ENCODE measurements at regions not wholly inside any gene's neighbourhood (a gene's known extent, or its start where the extent isn't known, plus 50 kb on each side); places are given as distances from the start of the nearest gene placed in this dataset.

- H3K27me3 ChIP-seq (ENCODE audit: insufficient read depth, low read depth, low read length), result no peaks in the 10 kb centered on the region
- H2AFZ ChIP-seq (ENCODE audit: low read depth, low read length), result no peak overlapping the region
- no peak overlapping the region for H3K4me3 ChIP-seq (ENCODE audit: low read length)
- H3K9me2 ChIP-seq (ENCODE audit: insufficient read depth, low read length), result no peaks in the 10 kb centered on the region
- no peak for TF ChIP-seq EZH2 (IDR thresholded peaks at IDR 0.05; ENCODE audit: borderline replicate concordance, insufficient read depth, low read length, poor library complexity, severe bottlenecking)
- TF ChIP-seq CTCF (IDR thresholded peaks at IDR 0.05; ENCODE audit: poor library complexity, severe bottlenecking), result peak; percentile 35
- peak; percentile 39 for TF ChIP-seq SMC3 (conservative IDR thresholded peaks at IDR 0.05; ENCODE audit: poor library complexity)
- peak; percentile 48 for TF ChIP-seq RAD21 (conservative IDR thresholded peaks at IDR 0.05)
- no peak overlapping the region for H3K4me2 ChIP-seq (ENCODE audit: low read length)
- H3K36me3 ChIP-seq (ENCODE audit: insufficient read depth, low read length), result no peaks in the 10 kb centered on the region
- no peaks in the 10 kb centered on the region for H3F3A ChIP-seq (ENCODE audit: insufficient read depth, low read length, poor library complexity, severe bottlenecking)
- H3K79me2 ChIP-seq (replicated peaks; ENCODE audit: insufficient read depth, low read length), result no peaks in the 10 kb centered on the region
- no peak overlapping the region for H3K27ac ChIP-seq (ENCODE audit: low read length)
- no peaks in the 10 kb centered on the region for H3K9me3 ChIP-seq (ENCODE audit: low read length)
- no peaks in the 10 kb centered on the region for H4K20me1 ChIP-seq (ENCODE audit: insufficient read depth)
- H3K9ac ChIP-seq (ENCODE audit: low read length), result no peak overlapping the region
Measured at GRCh38 chr1:30340934-30341333, 382.5 kb downstream of the MATN1 start.

- H2AFZ ChIP-seq (ENCODE audit: low read depth, low read length), result no peak overlapping the region
- no peaks in the 10 kb centered on the region for H3K27me3 ChIP-seq (ENCODE audit: insufficient read depth, low read depth, low read length)
- H3K27ac ChIP-seq (ENCODE audit: low read length), result no peak overlapping the region
- no peaks in the 10 kb centered on the region for H3F3A ChIP-seq (ENCODE audit: insufficient read depth, low read length, poor library complexity, severe bottlenecking)
- H3K9me2 ChIP-seq (ENCODE audit: insufficient read depth, low read length), result no peaks in the 10 kb centered on the region
- no peaks in the 10 kb centered on the region for H3K9me3 ChIP-seq (ENCODE audit: low read length)
- H3K4me3 ChIP-seq (ENCODE audit: low read length), result no peak overlapping the region
- no peaks in the 10 kb centered on the region for H3K79me2 ChIP-seq (replicated peaks; ENCODE audit: insufficient read depth, low read length)
- no peak overlapping the region for H3K4me2 ChIP-seq (ENCODE audit: low read length)
- no peaks in the 10 kb centered on the region for H4K20me1 ChIP-seq (ENCODE audit: insufficient read depth)
- no peaks in the 10 kb centered on the region for H3K36me3 ChIP-seq (ENCODE audit: insufficient read depth, low read length)
- no peak overlapping the region for H3K9ac ChIP-seq (ENCODE audit: low read length)
- TF ChIP-seq POLR2AphosphoS5 (IDR thresholded peaks at IDR 0.05), result no peak
- no peak for TF ChIP-seq SMC3 (conservative IDR thresholded peaks at IDR 0.05; ENCODE audit: poor library complexity)
- no peak for TF ChIP-seq MXI1 (conservative IDR thresholded peaks at IDR 0.05; ENCODE audit: poor library complexity, severe bottlenecking)
- no peak for TF ChIP-seq REST (IDR thresholded peaks at IDR 0.05; ENCODE audit: borderline replicate concordance)
Measured at GRCh38 chr1:30339866-30340265, 383.5 kb downstream of the MATN1 start.

GRCh38 chr1:30338765-30339164, 384.6 kb downstream of the MATN1 start:
- H4K20me1 ChIP-seq (ENCODE audit: insufficient read depth), result no peaks in the 10 kb centered on the region
- TF ChIP-seq EZH2 (IDR thresholded peaks at IDR 0.05; ENCODE audit: borderline replicate concordance, insufficient read depth, low read length, poor library complexity, severe bottlenecking), result no peak
- TF ChIP-seq TAF1 (IDR thresholded peaks at IDR 0.05; ENCODE audit: low read depth), result no peak
- TF ChIP-seq CTCF (IDR thresholded peaks at IDR 0.05; ENCODE audit: poor library complexity, severe bottlenecking), result no peak
- TF ChIP-seq POLR2AphosphoS5 (IDR thresholded peaks at IDR 0.05), result no peak
- TF ChIP-seq RAD21 (conservative IDR thresholded peaks at IDR 0.05), result no peak
- no peak for TF ChIP-seq MXI1 (conservative IDR thresholded peaks at IDR 0.05; ENCODE audit: poor library complexity, severe bottlenecking)
- no peak for TF ChIP-seq REST (IDR thresholded peaks at IDR 0.05; ENCODE audit: borderline replicate concordance)
- no peak for TF ChIP-seq EP300 (conservative IDR thresholded peaks at IDR 0.05; ENCODE audit: poor library complexity, severe bottlenecking)
- TF ChIP-seq SMC3 (conservative IDR thresholded peaks at IDR 0.05; ENCODE audit: poor library complexity), result no peak

More at GRCh38 chr1:30338765-30339164, 384.6 kb downstream of the MATN1 start:
- H3K4me2 ChIP-seq (ENCODE audit: low read length), result no peak overlapping the region
- no peaks in the 10 kb centered on the region for H3K9me3 ChIP-seq (ENCODE audit: low read length)
- H3K4me3 ChIP-seq (ENCODE audit: low read length), result no peak overlapping the region
- no peak overlapping the region for H3K9ac ChIP-seq (ENCODE audit: low read length)
- H3K79me2 ChIP-seq (replicated peaks; ENCODE audit: insufficient read depth, low read length), result no peaks in the 10 kb centered on the region
- no peaks in the 10 kb centered on the region for H3K36me3 ChIP-seq (ENCODE audit: insufficient read depth, low read length)
- H3K9me2 ChIP-seq (ENCODE audit: insufficient read depth, low read length), result no peaks in the 10 kb centered on the region
- no peak overlapping the region for H3K27ac ChIP-seq (ENCODE audit: low read length)
- H3K27me3 ChIP-seq (ENCODE audit: insufficient read depth, low read depth, low read length), result no peaks in the 10 kb centered on the region
- H2AFZ ChIP-seq (ENCODE audit: low read depth, low read length), result no peak overlapping the region
- H3F3A ChIP-seq (ENCODE audit: insufficient read depth, low read length, poor library complexity, severe bottlenecking), result no peaks in the 10 kb centered on the region

Measured in neural cell (in vitro differentiated cells).